Gastroesophageal sphincter (tissue), 4 donors: ENCODE measurements at regions not wholly inside any gene's neighbourhood (a gene's known extent, or its start where the extent isn't known, plus 50 kb on each side); places are given as distances from the start of the nearest gene placed in this dataset.
"Not testable (repeated sequence)": the region's sequence is repeated elsewhere in the genome, so short reads cannot be mapped to it uniquely, and the experiment has no call there.

Experiments used
- ATAC-seq: fragments of 150-250 bp; one replicate; pipeline ENCODE4 v1.9.1; 2016; ENCODE audit warnings: mild to moderate bottlenecking, moderate library complexity
- H3K27ac ChIP-seq, 4 donors: fragments of 200-600 bp; sonication (generic) in 3 of 4; 1 replicate in 3 of 4; 2 replicates in 1 of 4; pipeline ENCODE4 v1.5.1; 2016 to 2019
- H3K27me3 ChIP-seq: fragments of 200-600 bp; sonication (generic); one replicate; pipeline ENCODE4 v1.5.1; 2019
- H3K36me3 ChIP-seq, 2 donors: fragments of 200-600 bp; sonication (generic); one replicate each; pipeline ENCODE4 v1.5.1; 2019; ENCODE audit warnings: control low read depth in 1 of 2
- H3K4me1 ChIP-seq, 3 donors: fragments of 200-600 bp; sonication (generic); 1 replicate in 2 of 3; 2 replicates in 1 of 3; pipeline ENCODE4 v1.5.1; 2016 to 2019; ENCODE audit warnings: control low read depth in 2 of 3
- H3K4me3 ChIP-seq, 2 donors: fragments of 200-600 bp; sonication (generic); one replicate each; pipeline ENCODE4 v1.5.1; 2019; ENCODE audit warnings: mild to moderate bottlenecking in 1 of 2, moderate library complexity in 1 of 2
- H3K9me3 ChIP-seq, 3 donors: fragments of 200-600 bp; sonication (generic); one replicate each; pipeline ENCODE4 v1.5.1; 2017 to 2019; ENCODE audit warnings: control low read depth in 2 of 3
- EP300 ChIP-seq: sonication (generic); formaldehyde crosslinking; IDR thresholded peaks from one replicate; pipeline ENCODE4 v1.6.1; 2017; ENCODE audit warnings: antibody characterized with exemption, mild to moderate bottlenecking
- POLR2A ChIP-seq, 2 donors: fragments of 450-650 bp; IDR thresholded peaks; one replicate each; pipeline ENCODE4 v1.6.1; 2017; ENCODE audit warnings: antibody characterized with exemption in 2 of 2, mild to moderate bottlenecking in 2 of 2, moderate library complexity in 1 of 2
- POLR2AphosphoS5 ChIP-seq: sonication (generic); formaldehyde crosslinking; IDR thresholded peaks from one replicate; pipeline ENCODE4 v1.6.1; 2017; ENCODE audit warnings: antibody characterized with exemption
- WGBS, 2 donors: methylation state at CpG; one replicate each; pipeline ENCODE4 v1.1.5; 2018; ENCODE audit warnings: low coverage in 1 of 2; 5-methylcytosine and 5-hydroxymethylcytosine counted together
- TF ChIP-seq, protein P1 (sequence below), 4 experiments: fragments of 200-600 bp in 2 of 4; fragments of 450-650 bp in 2 of 4; sonication (generic) in 1 of 4; IDR thresholded peaks; one replicate each; pipeline ENCODE4 v1.5.1; 2017 to 2019; ENCODE audit warnings: antibody characterized with exemption in 4 of 4, mild to moderate bottlenecking in 2 of 4, moderate library complexity in 2 of 4

- H3K36me3 ChIP-seq: peaks cover 0 to 5% of the 10 kb centered on the region in 2 donors
- H3K4me3 ChIP-seq: peak overlapping the region in 1 of 2 donors; percentile 42
- 36% methylated on average over 67 of the region's 75 CpGs; no CpG with 5 or more reads in 1 of the 2 donors for WGBS, 2 donors
- peaks cover 64% of the 10 kb centered on the region for H3K27me3 ChIP-seq
- no peak for ATAC-seq
- peaks cover 0 to 29% (median 0%) of the 10 kb centered on the region in 3 donors for H3K9me3 ChIP-seq
- TF ChIP-seq POLR2A (IDR thresholded peaks at IDR 0.05) (no peak), EP300 (no peak), POLR2AphosphoS5 (no peak)
- TF ChIP-seq, protein P1, sequence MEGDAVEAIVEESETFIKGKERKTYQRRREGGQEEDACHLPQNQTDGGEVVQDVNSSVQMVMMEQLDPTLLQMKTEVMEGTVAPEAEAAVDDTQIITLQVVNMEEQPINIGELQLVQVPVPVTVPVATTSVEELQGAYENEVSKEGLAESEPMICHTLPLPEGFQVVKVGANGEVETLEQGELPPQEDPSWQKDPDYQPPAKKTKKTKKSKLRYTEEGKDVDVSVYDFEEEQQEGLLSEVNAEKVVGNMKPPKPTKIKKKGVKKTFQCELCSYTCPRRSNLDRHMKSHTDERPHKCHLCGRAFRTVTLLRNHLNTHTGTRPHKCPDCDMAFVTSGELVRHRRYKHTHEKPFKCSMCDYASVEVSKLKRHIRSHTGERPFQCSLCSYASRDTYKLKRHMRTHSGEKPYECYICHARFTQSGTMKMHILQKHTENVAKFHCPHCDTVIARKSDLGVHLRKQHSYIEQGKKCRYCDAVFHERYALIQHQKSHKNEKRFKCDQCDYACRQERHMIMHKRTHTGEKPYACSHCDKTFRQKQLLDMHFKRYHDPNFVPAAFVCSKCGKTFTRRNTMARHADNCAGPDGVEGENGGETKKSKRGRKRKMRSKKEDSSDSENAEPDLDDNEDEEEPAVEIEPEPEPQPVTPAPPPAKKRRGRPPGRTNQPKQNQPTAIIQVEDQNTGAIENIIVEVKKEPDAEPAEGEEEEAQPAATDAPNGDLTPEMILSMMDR (IDR thresholded peaks at IDR 0.05): no peak
- H3K27ac ChIP-seq: no peak overlapping the region
- H3K4me1 ChIP-seq: peaks cover 0 to 18% (median 0%) of the 10 kb centered on the region in 3 donors
These were observed 151.1 kb downstream of the KCNJ18 start for GRCh38 chr17:21843318-21843865.

- TF ChIP-seq, protein P1 (IDR thresholded peaks at IDR 0.05): no peak
- TF ChIP-seq POLR2AphosphoS5 (no peak), POLR2A (IDR thresholded peaks at IDR 0.05) (no peak), EP300 (no peak)
- H3K36me3 ChIP-seq: peaks cover 0 to 5% of the 10 kb centered on the region in 2 donors
- peaks cover 68% of the 10 kb centered on the region for H3K27me3 ChIP-seq
- peak overlapping the region in 1 of 2 donors; percentile 42 for H3K4me3 ChIP-seq
- WGBS, 2 donors: 30 to 48% methylated on average over 13 to 24 of the region's 72 CpGs
- peaks cover 0 to 32% (median 0%) of the 10 kb centered on the region in 3 donors for H3K9me3 ChIP-seq
- peaks cover 0 to 18% (median 0%) of the 10 kb centered on the region in 3 donors for H3K4me1 ChIP-seq
- no peak for ATAC-seq
- no peak overlapping the region for H3K27ac ChIP-seq
These were observed 151.7 kb downstream of the KCNJ18 start for GRCh38 chr17:21843951-21844590.

DNA sequence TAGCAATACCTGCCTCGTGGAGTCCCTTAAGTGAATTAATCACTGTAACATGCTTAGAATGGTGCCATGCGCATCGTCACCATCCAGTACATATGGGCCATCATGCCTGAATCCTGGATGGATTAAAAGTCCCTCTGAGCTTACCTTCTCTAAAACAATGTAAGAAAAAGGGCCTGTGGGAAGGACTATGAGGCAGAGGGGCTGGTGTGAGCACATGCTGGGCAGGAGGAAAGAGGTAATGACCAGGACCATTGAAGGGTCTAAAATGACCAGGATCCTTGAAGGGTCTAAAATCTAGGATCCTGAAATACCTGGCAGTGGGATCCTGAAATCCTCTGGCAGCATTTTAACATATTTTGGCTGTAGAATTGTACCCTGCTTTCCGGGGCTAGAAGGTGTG, 156.2 kb downstream of the KCNJ18 start:
- H3K36me3 ChIP-seq, H3K4me3 ChIP-seq, H3K4me1 ChIP-seq, H3K27ac ChIP-seq, ATAC-seq: not testable (repeated sequence)
- H3K27me3 ChIP-seq: peaks cover 42% of the 10 kb centered on the region
- H3K9me3 ChIP-seq: peaks cover 0 to 15% (median 0%) of the 10 kb centered on the region in 3 donors
- 61 to 67% methylated on average over 4 of the region's 4 CpGs for WGBS, 2 donors

DNA sequence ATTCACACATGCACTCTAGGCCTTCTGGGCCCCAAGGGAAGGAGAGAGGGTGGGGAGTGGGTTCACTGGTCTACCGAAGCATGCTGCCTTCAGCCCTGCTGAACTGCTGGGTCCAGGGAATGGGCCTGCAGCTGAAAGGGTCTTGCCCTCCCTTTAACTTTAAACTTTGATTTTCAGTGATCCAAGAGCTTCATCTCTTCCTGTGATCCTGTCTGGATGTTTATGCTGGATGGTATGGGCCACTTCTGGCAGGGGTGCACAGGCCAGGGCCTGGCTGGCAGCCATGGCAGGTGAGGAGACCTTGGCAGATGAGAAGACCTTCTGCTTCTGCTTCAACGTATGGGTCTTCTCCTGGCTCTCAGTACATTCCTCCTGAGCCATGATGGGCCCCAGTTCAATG, 156.7 kb downstream of the KCNJ18 start:
- not testable (repeated sequence) for H3K36me3 ChIP-seq, H3K4me1 ChIP-seq, ATAC-seq, H3K9me3 ChIP-seq, H3K27ac ChIP-seq, H3K4me3 ChIP-seq
- peaks cover 37% of the 10 kb centered on the region for H3K27me3 ChIP-seq
- 45 to 50% methylated on average over 2 of the region's 2 CpGs for WGBS, 2 donors

DNA sequence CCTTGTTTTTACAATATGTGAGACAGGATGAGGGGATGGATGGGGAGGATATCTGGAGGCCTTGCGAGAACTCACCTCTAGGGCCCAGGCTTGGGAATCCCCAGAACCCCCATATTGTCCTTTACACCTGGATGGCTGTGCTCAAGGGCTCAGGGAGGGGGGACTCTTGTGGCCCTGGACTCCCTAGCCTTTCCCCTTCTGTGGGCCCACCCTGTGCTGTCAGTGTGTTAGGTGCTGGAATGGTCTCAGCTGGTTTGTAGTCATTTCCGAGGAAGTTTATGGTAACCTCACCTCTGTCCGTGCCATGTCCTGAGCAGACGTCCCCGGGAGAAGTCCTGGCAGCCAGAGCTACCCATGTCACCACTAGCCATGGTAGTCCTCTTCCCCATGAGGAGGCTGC, 158.3 kb downstream of the KCNJ18 start:
- 60 to 75% methylated on average over 1 to 2 of the region's 5 CpGs for WGBS, 2 donors
- not testable (repeated sequence) for H3K27ac ChIP-seq, H3K4me3 ChIP-seq, ATAC-seq, H3K36me3 ChIP-seq, H3K9me3 ChIP-seq, H3K4me1 ChIP-seq
- H3K27me3 ChIP-seq: peaks cover 24% of the 10 kb centered on the region
